ENCODE measurements at regions not wholly inside any gene's neighbourhood (a gene's known extent, or its start where the extent isn't known, plus 50 kb on each side); places are given as distances from the start of the nearest gene placed in this dataset.

DNA sequence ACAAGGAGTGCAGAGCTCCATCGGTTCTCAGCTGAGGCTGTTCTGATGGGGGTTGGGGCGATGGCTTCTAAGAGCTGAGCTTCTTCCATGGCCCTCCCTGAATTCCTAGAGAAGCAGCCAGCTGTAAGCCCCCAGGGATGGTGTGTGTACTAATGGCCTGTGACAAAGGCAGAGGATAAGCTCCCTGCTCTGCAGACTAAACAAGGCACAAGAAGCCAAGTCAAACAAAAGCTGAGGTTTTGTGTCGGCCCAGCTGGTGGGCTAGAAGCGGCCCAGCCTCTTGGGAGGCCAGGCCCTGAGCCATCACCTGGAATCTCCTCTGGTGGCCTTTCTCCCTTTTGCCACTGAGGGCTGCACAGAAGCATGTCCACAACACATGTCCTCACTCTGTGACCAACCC is 75.0 kb upstream of the XPA start:
- no peaks in the 10 kb centered on the region for H3K27me3 ChIP-seq (ENCODE audit: control insufficient read depth in 4 of 4, insufficient read depth in 4 of 4, low read length in 3 of 4)
- no peaks in the 10 kb centered on the region for H3K9me3 ChIP-seq (ENCODE audit: control insufficient read depth in 4 of 4, low read length in 3 of 4)
- TF ChIP-seq NR2F2 (IDR thresholded peaks at IDR 0.05) (no peak), HNF4G (IDR thresholded peaks at IDR 0.05) (no peak), RXRA (IDR thresholded peaks at IDR 0.05) (no peak), TAF1 (conservative IDR thresholded peaks at IDR 0.05) (no peak), FOXA2 (IDR thresholded peaks at IDR 0.05) (no peak), YY1 (IDR thresholded peaks at IDR 0.05) (no peak), SP1 (IDR thresholded peaks at IDR 0.05) (no peak), RAD21 (IDR thresholded peaks at IDR 0.05) (no peak), HNF4A (conservative IDR thresholded peaks at IDR 0.05) (no peak)
- TF ChIP-seq, protein P1, sequence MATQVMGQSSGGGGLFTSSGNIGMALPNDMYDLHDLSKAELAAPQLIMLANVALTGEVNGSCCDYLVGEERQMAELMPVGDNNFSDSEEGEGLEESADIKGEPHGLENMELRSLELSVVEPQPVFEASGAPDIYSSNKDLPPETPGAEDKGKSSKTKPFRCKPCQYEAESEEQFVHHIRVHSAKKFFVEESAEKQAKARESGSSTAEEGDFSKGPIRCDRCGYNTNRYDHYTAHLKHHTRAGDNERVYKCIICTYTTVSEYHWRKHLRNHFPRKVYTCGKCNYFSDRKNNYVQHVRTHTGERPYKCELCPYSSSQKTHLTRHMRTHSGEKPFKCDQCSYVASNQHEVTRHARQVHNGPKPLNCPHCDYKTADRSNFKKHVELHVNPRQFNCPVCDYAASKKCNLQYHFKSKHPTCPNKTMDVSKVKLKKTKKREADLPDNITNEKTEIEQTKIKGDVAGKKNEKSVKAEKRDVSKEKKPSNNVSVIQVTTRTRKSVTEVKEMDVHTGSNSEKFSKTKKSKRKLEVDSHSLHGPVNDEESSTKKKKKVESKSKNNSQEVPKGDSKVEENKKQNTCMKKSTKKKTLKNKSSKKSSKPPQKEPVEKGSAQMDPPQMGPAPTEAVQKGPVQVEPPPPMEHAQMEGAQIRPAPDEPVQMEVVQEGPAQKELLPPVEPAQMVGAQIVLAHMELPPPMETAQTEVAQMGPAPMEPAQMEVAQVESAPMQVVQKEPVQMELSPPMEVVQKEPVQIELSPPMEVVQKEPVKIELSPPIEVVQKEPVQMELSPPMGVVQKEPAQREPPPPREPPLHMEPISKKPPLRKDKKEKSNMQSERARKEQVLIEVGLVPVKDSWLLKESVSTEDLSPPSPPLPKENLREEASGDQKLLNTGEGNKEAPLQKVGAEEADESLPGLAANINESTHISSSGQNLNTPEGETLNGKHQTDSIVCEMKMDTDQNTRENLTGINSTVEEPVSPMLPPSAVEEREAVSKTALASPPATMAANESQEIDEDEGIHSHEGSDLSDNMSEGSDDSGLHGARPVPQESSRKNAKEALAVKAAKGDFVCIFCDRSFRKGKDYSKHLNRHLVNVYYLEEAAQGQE (IDR thresholded peaks at IDR 0.05) = no peak
- TF ChIP-seq, protein P2, sequence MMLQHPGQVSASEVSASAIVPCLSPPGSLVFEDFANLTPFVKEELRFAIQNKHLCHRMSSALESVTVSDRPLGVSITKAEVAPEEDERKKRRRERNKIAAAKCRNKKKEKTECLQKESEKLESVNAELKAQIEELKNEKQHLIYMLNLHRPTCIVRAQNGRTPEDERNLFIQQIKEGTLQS (IDR thresholded peaks at IDR 0.05) = no peak
- TF ChIP-seq, protein P3, sequence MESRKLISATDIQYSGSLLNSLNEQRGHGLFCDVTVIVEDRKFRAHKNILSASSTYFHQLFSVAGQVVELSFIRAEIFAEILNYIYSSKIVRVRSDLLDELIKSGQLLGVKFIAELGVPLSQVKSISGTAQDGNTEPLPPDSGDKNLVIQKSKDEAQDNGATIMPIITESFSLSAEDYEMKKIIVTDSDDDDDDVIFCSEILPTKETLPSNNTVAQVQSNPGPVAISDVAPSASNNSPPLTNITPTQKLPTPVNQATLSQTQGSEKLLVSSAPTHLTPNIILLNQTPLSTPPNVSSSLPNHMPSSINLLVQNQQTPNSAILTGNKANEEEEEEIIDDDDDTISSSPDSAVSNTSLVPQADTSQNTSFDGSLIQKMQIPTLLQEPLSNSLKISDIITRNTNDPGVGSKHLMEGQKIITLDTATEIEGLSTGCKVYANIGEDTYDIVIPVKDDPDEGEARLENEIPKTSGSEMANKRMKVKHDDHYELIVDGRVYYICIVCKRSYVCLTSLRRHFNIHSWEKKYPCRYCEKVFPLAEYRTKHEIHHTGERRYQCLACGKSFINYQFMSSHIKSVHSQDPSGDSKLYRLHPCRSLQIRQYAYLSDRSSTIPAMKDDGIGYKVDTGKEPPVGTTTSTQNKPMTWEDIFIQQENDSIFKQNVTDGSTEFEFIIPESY (IDR thresholded peaks at IDR 0.05) = no peak
- no peaks in the 10 kb centered on the region for H3K36me3 ChIP-seq (ENCODE audit: control insufficient read depth in 4 of 4, insufficient read depth in 3 of 4, low read depth in 1 of 4, low read length in 3 of 4)
- peak; percentile 3 for DNase-seq (ENCODE audit: low spot score)
- H3K9ac ChIP-seq (ENCODE audit: low read depth in 1 of 2, low read length in 2 of 2) = no peak overlapping the region
- no peak overlapping the region for H3K27ac ChIP-seq (ENCODE audit: low read depth in 1 of 2, low read length in 2 of 2)
- 82% methylated on average over 4 of the region's 4 CpGs for WGBS
- H3K4me1 ChIP-seq (ENCODE audit: control insufficient read depth in 4 of 4, insufficient read depth in 4 of 4, low read length in 3 of 4) = no peaks in the 10 kb centered on the region
- H3K4me3 ChIP-seq (ENCODE audit: low read depth in 1 of 3, low read length in 3 of 3) = no peak overlapping the region

DNA sequence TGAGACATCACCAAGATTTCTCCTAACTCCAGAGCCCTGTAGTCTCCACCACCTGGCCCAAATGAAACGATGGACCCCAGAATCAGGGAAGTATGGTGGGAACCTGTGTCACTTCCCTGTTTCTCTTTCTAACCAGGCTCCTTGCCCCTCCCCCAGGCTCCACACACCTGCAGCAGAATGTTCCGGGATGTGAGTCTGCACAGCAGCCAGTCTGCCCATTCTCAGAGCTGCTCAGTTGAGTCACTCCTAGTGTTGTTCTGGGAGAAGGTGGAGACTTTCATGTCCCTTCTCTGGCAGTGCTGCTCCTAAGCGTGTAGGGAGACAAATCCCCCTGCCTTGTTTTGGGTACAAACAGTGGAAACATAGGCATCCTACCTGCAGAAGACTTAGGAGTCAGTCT is 76.0 kb upstream of the XPA start:
- TF ChIP-seq, protein P1 (IDR thresholded peaks at IDR 0.05) = no peak
- TF ChIP-seq TAF1 (conservative IDR thresholded peaks at IDR 0.05) (no peak), GABPA (IDR thresholded peaks at IDR 0.05 in 1 of 2, conservative IDR thresholded peaks at IDR 0.05 in 1 of 2) (no peak)
- TF ChIP-seq, protein P3 (IDR thresholded peaks at IDR 0.05) = no peak
- H3K36me3 ChIP-seq (ENCODE audit: control insufficient read depth in 4 of 4, insufficient read depth in 3 of 4, low read depth in 1 of 4, low read length in 3 of 4) = no peaks in the 10 kb centered on the region
- no peak overlapping the region for H3K4me3 ChIP-seq (ENCODE audit: low read depth in 1 of 3, low read length in 3 of 3)
- no peak overlapping the region for H3K9ac ChIP-seq (ENCODE audit: low read depth in 1 of 2, low read length in 2 of 2)
- no peak overlapping the region for H3K27ac ChIP-seq (ENCODE audit: low read depth in 1 of 2, low read length in 2 of 2)
- H3K27me3 ChIP-seq (ENCODE audit: control insufficient read depth in 4 of 4, insufficient read depth in 4 of 4, low read length in 3 of 4) = no peaks in the 10 kb centered on the region
- no peak for DNase-seq (ENCODE audit: low spot score)
- H3K9me3 ChIP-seq (ENCODE audit: control insufficient read depth in 4 of 4, low read length in 3 of 4) = no peaks in the 10 kb centered on the region
- H3K4me1 ChIP-seq (ENCODE audit: control insufficient read depth in 4 of 4, insufficient read depth in 4 of 4, low read length in 3 of 4) = no peaks in the 10 kb centered on the region
- 85% methylated on average over 3 of the region's 3 CpGs for WGBS

All from liver (tissue), 7 donors.